IMR-90 (cell line): ENCODE measurements at regions not wholly inside any gene's neighbourhood (a gene's known extent, or its start where the extent isn't known, plus 50 kb on each side); places are given as distances from the start of the nearest gene placed in this dataset.

Experiments used
- ATAC-seq: fragments of 200-7000 bp; cut with Tn5 transposase; 2 replicates; pipeline ENCODE4 v1.9.1; 2020; ENCODE audit warnings: low read depth, mild to moderate bottlenecking, moderate library complexity
- BruUV-seq: library from RNA; stranded (reverse); fragments of 400-500 nt; replicated peaks from 2 replicates; lab custom pipeline; 2021; lab: Mats Ljungman, UMichigan
- CTCF ChIA-PET: fragments of 300-600 bp; formaldehyde crosslinking; extraction: SDS; loops from one replicate; lab custom pipeline; 2021; ENCODE audit warnings: antibody characterized with exemption; lab: Yijun Ruan, JAX
- POLR2A ChIA-PET: fragments of 300-600 bp; sonication (Branson Sonifier 250); formaldehyde crosslinking; loops from one replicate; lab custom pipeline; 2022; ENCODE audit warnings: antibody characterized with exemption; ENCODE audit not compliant: unreplicated experiment; lab: Charles Lee
- DNase-seq: peaks from one replicate; pipeline ENCODE4 v3.0.0; 2013
- H2AFZ ChIP-seq: replicated peaks from 2 replicates; pipeline ENCODE3; 2013; ENCODE audit warnings: low read length, mild to moderate bottlenecking; ENCODE audit not compliant: poor library complexity
- H2AK5ac ChIP-seq: 2 replicates; pipeline ENCODE4 v1.6.1; 2013; ENCODE audit warnings: low read depth, low read length, inconsistent platforms
- H2AK9ac ChIP-seq: replicated peaks from 2 replicates; pipeline ENCODE3; 2013; ENCODE audit warnings: mild to moderate bottlenecking, low read depth, low read length, moderate library complexity; ENCODE audit not compliant: poor library complexity
- H2BK120ac ChIP-seq: 2 replicates; pipeline ENCODE4 v1.6.1; 2013; ENCODE audit warnings: low read depth, low read length, inconsistent platforms
- H2BK15ac ChIP-seq: 3 replicates; pipeline ENCODE4 v1.6.1; 2013; ENCODE audit warnings: low read depth, low read length, inconsistent platforms
- H2BK20ac ChIP-seq: 2 replicates; pipeline ENCODE4 v1.6.1; 2013; ENCODE audit warnings: low read depth, mild to moderate bottlenecking, inconsistent platforms, low read length, moderate library complexity
- H2BK5ac ChIP-seq: 2 replicates; pipeline ENCODE4 v1.6.1; 2013; ENCODE audit warnings: mild to moderate bottlenecking, low read depth, low read length, inconsistent platforms; ENCODE audit not compliant: poor library complexity, severe bottlenecking
- H3K14ac ChIP-seq: replicated peaks from 2 replicates; pipeline ENCODE4 v1.6.1; 2013; ENCODE audit warnings: low read depth, low read length, inconsistent platforms
- H3K18ac ChIP-seq: 2 replicates; pipeline ENCODE4 v1.6.1; 2013; ENCODE audit warnings: low read depth, low read length, control low read depth
- H3K23ac ChIP-seq: 2 replicates; pipeline ENCODE4 v1.6.1; 2013; ENCODE audit warnings: low read depth, low read length, inconsistent platforms
- H3K27ac ChIP-seq: 2 replicates; pipeline ENCODE4 v1.5.1; 2013; ENCODE audit warnings: mild to moderate bottlenecking, control low read depth, low read length; ENCODE audit not compliant: insufficient read depth
- H3K27me3 ChIP-seq: 2 replicates; pipeline ENCODE4 v1.6.1; 2013; ENCODE audit warnings: low read length; ENCODE audit not compliant: control insufficient read depth, insufficient read depth
- H3K36me3 ChIP-seq: 2 replicates; pipeline ENCODE4 v1.6.1; 2013; ENCODE audit warnings: low read length, mixed read lengths; ENCODE audit not compliant: control insufficient read depth, insufficient read depth
- H3K4ac ChIP-seq: 2 replicates; pipeline ENCODE4 v1.6.1; 2013; ENCODE audit warnings: low read depth, low read length, inconsistent platforms
- H3K4me1 ChIP-seq: 2 replicates; pipeline ENCODE4 v1.6.1; 2013; ENCODE audit warnings: low read length, mixed read lengths; ENCODE audit not compliant: control insufficient read depth, insufficient read depth
- H3K4me2 ChIP-seq: 2 replicates; pipeline ENCODE4 v1.6.1; 2013; ENCODE audit warnings: low read depth, mild to moderate bottlenecking, control low read depth, low read length, moderate library complexity
- H3K4me3 ChIP-seq: 2 replicates; pipeline ENCODE4 v1.5.1; 2013; ENCODE audit warnings: low read depth, mild to moderate bottlenecking, control low read depth, low read length, moderate library complexity; ENCODE audit not compliant: insufficient read depth
- H3K56ac ChIP-seq: 2 replicates; pipeline ENCODE4 v1.6.1; 2013; ENCODE audit warnings: low read length, inconsistent platforms; ENCODE audit not compliant: insufficient read depth; ENCODE audit errors: extremely low read depth
- H3K79me1 ChIP-seq, 2 experiments: 2 replicates each; pipeline ENCODE4 v1.6.1; 2013; ENCODE audit warnings: low read length in 2 of 2, inconsistent platforms in 1 of 2, low read depth in 1 of 2
- H3K9ac ChIP-seq: 2 replicates; pipeline ENCODE4 v1.6.1; 2013; ENCODE audit warnings: low read depth, low read length, control low read depth
- H3K9me1 ChIP-seq: 2 replicates; pipeline ENCODE4 v1.6.1; 2013; ENCODE audit warnings: low read length, inconsistent platforms; ENCODE audit not compliant: insufficient read depth
- H3K9me3 ChIP-seq: 2 replicates; pipeline ENCODE4 v1.6.1; 2013; ENCODE audit warnings: low read length; ENCODE audit not compliant: control insufficient read depth, insufficient read depth
- H4K20me1 ChIP-seq: 2 replicates; pipeline ENCODE4 v1.6.1; 2013; ENCODE audit warnings: low read length, inconsistent platforms; ENCODE audit not compliant: insufficient read depth
- H4K5ac ChIP-seq: 2 replicates; pipeline ENCODE4 v1.6.1; 2013; ENCODE audit warnings: mild to moderate bottlenecking, low read depth, low read length, control low read depth
- H4K8ac ChIP-seq, 2 experiments: 2 replicates each; pipeline ENCODE4 v1.6.1; 2013; ENCODE audit warnings: low read depth in 2 of 2, low read length in 2 of 2, control low read depth in 1 of 2, inconsistent platforms in 1 of 2
- H4K91ac ChIP-seq: 2 replicates; pipeline ENCODE4 v1.6.1; 2013; ENCODE audit warnings: low read depth, low read length, inconsistent platforms; ENCODE audit not compliant: insufficient read depth
- BHLHE40 ChIP-seq: fragments of 150-350 bp; IDR thresholded peaks from 2 replicates; pipeline ENCODE4 v1.6.1; 2016; ENCODE audit warnings: mild to moderate bottlenecking, low read depth, low read length
- CEBPB ChIP-seq: IDR thresholded peaks from 2 replicates; pipeline ENCODE4 v1.6.1; 2012; ENCODE audit warnings: low read depth, low read length, improper control_type of control experiment
- CHD1 ChIP-seq: IDR thresholded peaks from 2 replicates; pipeline ENCODE4 v1.6.1; 2012; ENCODE audit warnings: low read depth, low read length, improper control_type of control experiment
- CTCF ChIP-seq: conservative IDR thresholded peaks from 2 replicates; pipeline ENCODE4 v1.5.1; 2012; ENCODE audit warnings: mild to moderate bottlenecking, low read depth, low read length, improper control_type of control experiment
- ELK1 ChIP-seq: fragments of 150-350 bp; IDR thresholded peaks from 2 replicates; pipeline ENCODE4 v1.6.1; 2016; ENCODE audit warnings: low read depth, mild to moderate bottlenecking, low read length, moderate library complexity, borderline replicate concordance
- FOS ChIP-seq: fragments of 150-350 bp; IDR thresholded peaks from 2 replicates; pipeline ENCODE4 v1.6.1; 2016; ENCODE audit warnings: low read depth, low read length
- MAFK ChIP-seq: IDR thresholded peaks from 2 replicates; pipeline ENCODE4 v1.6.1; 2012; ENCODE audit warnings: low read depth, low read length, improper control_type of control experiment
- MAZ ChIP-seq: IDR thresholded peaks from 2 replicates; pipeline ENCODE4 v1.6.1; 2012; ENCODE audit warnings: low read depth, mild to moderate bottlenecking, low read length, improper control_type of control experiment, moderate library complexity, borderline replicate concordance
- MXI1 ChIP-seq: IDR thresholded peaks from 2 replicates; pipeline ENCODE4 v1.6.1; 2012; ENCODE audit warnings: low read depth, mild to moderate bottlenecking, low read length, moderate library complexity, borderline replicate concordance
- NFE2L2 ChIP-seq: fragments of 150-350 bp; IDR thresholded peaks from 2 replicates; pipeline ENCODE4 v1.6.1; 2016; ENCODE audit warnings: low read depth, mild to moderate bottlenecking, low read length
- POLR2A ChIP-seq: IDR thresholded peaks from 2 replicates; pipeline ENCODE4 v1.6.1; 2012; ENCODE audit warnings: mild to moderate bottlenecking, low read depth, low read length
- RAD21 ChIP-seq: IDR thresholded peaks from 2 replicates; pipeline ENCODE4 v1.6.1; 2012; ENCODE audit warnings: low read length, improper control_type of control experiment
- RCOR1 ChIP-seq: IDR thresholded peaks from 2 replicates; pipeline ENCODE4 v1.6.1; 2012; ENCODE audit warnings: mild to moderate bottlenecking, low read length, improper control_type of control experiment; ENCODE audit not compliant: insufficient replicate concordance
- RFX5 ChIP-seq: IDR thresholded peaks from 2 replicates; pipeline ENCODE4 v1.8.0; 2012; ENCODE audit warnings: low read depth, mild to moderate bottlenecking, low read length, moderate library complexity
- SMC3 ChIP-seq: fragments of 150-350 bp; IDR thresholded peaks from 2 replicates; pipeline ENCODE4 v1.6.1; 2016; ENCODE audit warnings: low read depth, mild to moderate bottlenecking, antibody characterized with exemption, low read length, moderate library complexity
- USF2 ChIP-seq: fragments of 150-350 bp; IDR thresholded peaks from 2 replicates; pipeline ENCODE4 v1.6.1; 2017; ENCODE audit warnings: mild to moderate bottlenecking, antibody characterized with exemption, low read length, low read depth
- WGBS, 2 experiments: methylation state at CpG; one replicate each; pipeline versions ENCODE4 v1.1.5 to v1.1.7; 2013; ENCODE audit warnings: missing lambda C conversion rate in 2 of 2; ENCODE audit not compliant: insufficient read length in 1 of 2; ENCODE audit errors: extremely low coverage in 2 of 2; 5-methylcytosine and 5-hydroxymethylcytosine counted together
- dilution Hi-C: fragments of 300-500 bp; cut with HindIII; formaldehyde crosslinking; loops from one replicate; pipeline ENCODE4 v1.14.3; 2018; ENCODE audit warnings: low sequenced_read_pairs; ENCODE audit not compliant: unreplicated experiment
- in situ Hi-C: fragments of 300-500 bp; cut with MboI; formaldehyde crosslinking; loops from 3 replicates; pipeline ENCODE4 v1.14.3; 2019; ENCODE audit warnings: low sequenced_read_pairs, inconsistent platforms, mixed read lengths
- intact Hi-C: fragments of 100-400 bp; cut with micrococcal nuclease; formaldehyde crosslinking; loops from 2 replicates; pipeline ENCODE4 v1.10.0; 2022

GRCh38 chr16:9360075-9360474 is 268.6 kb downstream of the HAPSTR1 start:
- no peak overlapping the region for H2BK120ac ChIP-seq
- TF ChIP-seq FOS: no peak
- no peak for TF ChIP-seq MXI1
- TF ChIP-seq CHD1: no peak
- TF ChIP-seq SMC3: no peak
- TF ChIP-seq POLR2A: no peak
- TF ChIP-seq RFX5: no peak
- TF ChIP-seq CTCF: no peak
- no peak for TF ChIP-seq CEBPB
- TF ChIP-seq NFE2L2: no peak
- TF ChIP-seq RCOR1: no peak
- no peak for TF ChIP-seq RAD21
- TF ChIP-seq ELK1: no peak
- no peak for TF ChIP-seq MAZ
- no peak for TF ChIP-seq MAFK
- TF ChIP-seq BHLHE40: no peak
- no peak for TF ChIP-seq USF2
- H3K27me3 ChIP-seq: no peaks in the 10 kb centered on the region

More at GRCh38 chr16:9360075-9360474, 268.6 kb downstream of the HAPSTR1 start:
- DNase-seq: no peak
- no peak overlapping the region for H2BK5ac ChIP-seq
- ATAC-seq: no peak
- H3K18ac ChIP-seq: no peak overlapping the region
- 53% methylated on average over 6 of the region's 7 CpGs; no CpG with 5 or more reads in 1 of the 2 experiments for WGBS, 2 experiments
- H4K8ac ChIP-seq: no peak overlapping the region
- H3K4ac ChIP-seq: no peak overlapping the region
- POLR2A ChIA-PET: no interaction called here
- dilution Hi-C loops: no loop called here
- H3K4me2 ChIP-seq: no peak overlapping the region
- H3K4me3 ChIP-seq: no peak overlapping the region
- H4K5ac ChIP-seq: no peak overlapping the region
- CTCF ChIA-PET: no interaction called here
- H4K20me1 ChIP-seq: no peaks in the 10 kb centered on the region
- no peak overlapping the region for H3K56ac ChIP-seq
- H2BK15ac ChIP-seq: no peak overlapping the region
- H3K79me1 ChIP-seq: no peaks in the 10 kb centered on the region
- no peak overlapping the region for H3K27ac ChIP-seq
- no peak overlapping the region for H2BK20ac ChIP-seq
- no peaks in the 10 kb centered on the region for H3K9me1 ChIP-seq
- no peaks in the 10 kb centered on the region for H3K4me1 ChIP-seq
- no peak overlapping the region for H3K9ac ChIP-seq
- no peak overlapping the region for H2AK5ac ChIP-seq
- H3K9me3 ChIP-seq: peaks cover 8% of the 10 kb centered on the region
- no peak overlapping the region for H2AK9ac ChIP-seq
- H3K23ac ChIP-seq: no peak overlapping the region
- H4K91ac ChIP-seq: no peak overlapping the region
- BruUV-seq: no TSS peak
- in situ Hi-C loops: no loop called here
- no peak overlapping the region for H3K14ac ChIP-seq
- intact Hi-C loops: no loop called here
- H2AFZ ChIP-seq: no peak overlapping the region
- no peaks in the 10 kb centered on the region for H3K36me3 ChIP-seq
